Activated CD8-positive, alpha-beta memory T cell treated with anti-CD3 and anti-CD28 coated beads for 1 hour (primary cell): ENCODE measurements at regions not wholly inside any gene's neighbourhood (a gene's known extent, or its start where the extent isn't known, plus 50 kb on each side); places are given as distances from the start of the nearest gene placed in this dataset.

Source experiments
- DNase-seq, 2 donors: peaks; one replicate each; pipeline ENCODE4 v3.0.0-alpha.2; 2020; ENCODE audit warnings: low read depth in 1 of 2; ENCODE audit errors: extremely low read depth in 1 of 2

DNA sequence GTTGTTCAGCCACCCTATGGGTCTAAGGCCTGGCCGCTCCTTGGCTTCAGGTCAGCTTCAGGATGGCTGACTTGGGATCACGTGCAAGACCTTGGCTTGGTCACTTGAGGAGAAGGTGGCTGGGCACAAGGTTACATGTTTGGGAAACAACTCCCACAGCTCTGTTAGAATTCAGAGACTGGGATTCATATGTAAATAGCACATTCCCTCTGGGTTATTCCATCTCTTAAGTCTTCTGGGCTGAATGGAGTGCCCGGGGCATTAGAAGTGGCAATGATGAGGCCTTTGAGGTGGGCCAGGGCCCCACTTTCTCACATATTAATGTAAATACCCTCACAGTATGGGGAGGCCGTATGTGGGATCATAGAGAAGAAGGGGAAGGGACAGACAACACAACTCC is 150.9 kb downstream of the EFNB2 start:
- no peak for DNase-seq

DNA sequence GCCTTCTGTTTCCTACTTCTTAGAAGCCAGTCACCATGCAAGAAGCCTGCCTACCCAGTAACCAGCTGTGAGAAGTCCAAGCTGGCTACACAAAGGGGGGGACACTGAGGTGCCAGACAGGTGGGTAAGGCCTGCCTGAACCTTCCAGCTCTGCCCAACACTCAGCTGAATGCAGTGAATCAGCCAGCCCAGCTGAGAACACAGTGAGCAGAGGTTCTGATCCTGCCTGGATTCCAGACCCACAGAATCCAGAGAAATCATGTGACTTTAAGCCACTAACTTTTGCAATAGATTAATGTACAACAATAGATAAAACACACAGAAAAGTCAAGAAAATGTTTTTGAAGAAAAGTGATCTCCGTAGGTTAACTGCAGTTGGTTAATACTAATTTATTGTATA is 151.7 kb downstream of the EFNB2 start:
- DNase-seq, result no peak

DNA sequence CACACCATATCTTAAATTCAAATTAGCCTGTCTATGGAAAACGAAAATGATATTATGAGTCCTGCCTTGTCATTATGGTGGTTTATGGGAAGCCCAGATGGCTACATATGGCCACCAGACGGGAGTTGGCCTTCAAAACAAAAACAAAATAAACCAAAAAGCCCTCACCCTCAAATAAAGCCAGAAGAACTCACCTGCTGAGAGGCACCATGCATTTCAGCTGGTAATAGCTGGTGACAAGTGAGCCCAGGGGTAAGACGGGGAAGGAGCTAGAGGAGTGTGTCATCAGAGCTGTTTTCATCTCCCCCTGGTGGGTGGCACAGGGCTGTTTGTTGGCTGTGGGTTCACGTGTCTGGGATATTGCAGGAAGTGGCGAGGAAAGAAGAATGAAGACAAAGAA is 152.9 kb downstream of the EFNB2 start:
- no peak for DNase-seq

DNA sequence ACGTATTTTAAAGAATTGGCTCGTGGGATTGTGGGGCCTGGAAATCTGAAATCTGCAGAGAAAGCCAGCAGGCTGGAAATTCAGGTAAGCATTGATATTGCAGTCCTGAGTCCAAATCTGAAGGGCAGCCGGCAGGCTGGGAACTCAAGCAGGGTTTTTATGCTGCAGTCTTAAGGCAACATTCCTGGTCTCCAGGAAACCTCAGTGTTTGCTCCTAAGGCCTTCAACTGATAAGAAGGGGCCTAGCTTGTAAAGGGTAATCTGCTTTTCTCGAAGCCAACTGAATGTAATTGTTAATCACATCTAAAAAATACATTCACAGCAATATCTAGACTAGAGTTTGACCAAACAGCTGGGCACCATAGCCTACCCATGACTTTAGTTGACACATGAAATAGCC is 154.4 kb downstream of the EFNB2 start:
- DNase-seq, result no peak

DNA sequence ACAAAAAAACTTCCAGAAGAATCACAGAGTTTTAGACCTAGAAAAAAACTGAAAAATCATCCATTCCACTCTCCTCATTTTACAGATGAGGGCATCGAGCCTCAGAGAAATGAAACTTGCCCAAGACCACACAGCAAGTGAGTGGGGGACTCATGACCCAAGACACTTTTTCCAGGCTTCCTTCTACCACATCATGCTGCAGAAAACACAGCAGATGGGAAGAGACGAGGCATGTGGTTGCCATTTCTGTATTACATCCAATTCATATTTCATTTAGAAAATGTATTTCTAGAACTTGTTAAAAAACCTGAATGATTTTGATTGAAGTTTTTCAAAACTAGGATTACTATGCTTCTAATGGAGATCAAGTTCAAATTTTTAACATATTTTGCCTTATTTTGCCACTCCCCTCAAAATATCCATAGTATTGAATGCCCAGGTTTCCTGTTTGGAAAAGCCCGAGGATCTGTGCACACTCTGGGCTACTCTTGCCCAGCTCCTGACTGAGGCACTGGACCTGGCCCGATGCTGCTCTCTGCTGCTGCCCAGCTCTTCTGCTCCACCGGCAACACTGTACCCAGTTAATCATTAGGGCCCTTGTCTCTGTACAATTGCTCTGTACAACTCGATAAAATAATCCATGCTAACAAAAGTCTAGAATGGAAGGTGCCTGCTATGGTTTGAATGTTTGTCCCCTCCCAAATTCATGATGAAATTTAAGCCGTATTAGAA is 157.4 kb downstream of the EFNB2 start:
- DNase-seq, result no peak

DNA sequence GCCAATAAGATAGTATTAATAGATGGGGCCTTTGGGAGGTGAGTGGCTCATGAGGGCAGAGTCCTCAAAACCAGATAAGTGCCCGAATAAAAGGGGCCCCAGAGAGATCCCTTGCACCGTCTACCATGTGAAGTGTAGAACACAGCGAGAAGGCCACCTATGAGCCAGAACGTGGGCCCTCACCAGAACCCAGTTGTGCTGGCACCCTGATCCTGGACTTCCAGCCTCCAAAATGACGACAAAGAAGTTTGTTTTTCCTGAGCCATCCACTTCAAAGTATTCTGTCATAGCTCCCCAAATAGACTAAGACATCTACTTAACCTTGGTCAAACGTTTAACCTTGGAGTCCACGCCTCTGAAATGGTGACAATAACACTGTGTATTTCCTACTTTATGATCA is 158.1 kb downstream of the EFNB2 start:
- DNase-seq, result no peak

DNA sequence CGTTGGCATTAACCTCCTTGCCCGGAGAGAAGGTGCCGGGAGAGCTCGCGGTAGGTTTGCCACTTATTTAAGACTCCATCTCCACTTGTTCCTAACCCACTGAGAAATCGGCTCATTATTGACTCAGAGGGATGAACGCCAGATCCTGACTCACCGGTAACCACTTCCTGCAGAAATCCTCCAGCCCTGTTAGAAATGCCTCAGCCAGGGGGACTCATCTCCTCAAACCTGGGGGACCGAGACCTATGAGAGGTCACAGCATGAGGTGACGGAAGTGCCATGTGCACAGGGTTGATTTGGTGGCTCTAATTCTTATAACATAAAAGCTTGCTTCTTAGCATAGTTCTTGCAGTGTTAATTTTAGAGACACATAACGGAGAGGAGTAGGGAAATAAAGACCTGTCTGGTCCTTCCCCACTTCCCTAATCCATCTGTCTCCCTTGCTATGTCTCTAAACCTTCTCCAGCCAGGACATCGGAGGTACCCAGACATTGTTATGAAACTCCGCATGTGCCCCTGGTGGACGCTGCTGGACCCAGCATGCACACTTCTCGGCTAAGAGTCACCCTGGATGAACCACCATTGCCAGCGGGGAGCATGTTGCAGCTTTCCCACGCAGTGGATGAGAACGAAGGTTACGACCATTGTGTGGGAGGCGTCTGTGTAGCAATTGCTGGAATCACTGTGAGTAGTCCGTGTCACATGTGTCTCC is 158.9 kb downstream of the EFNB2 start:
- no peak for DNase-seq

DNA sequence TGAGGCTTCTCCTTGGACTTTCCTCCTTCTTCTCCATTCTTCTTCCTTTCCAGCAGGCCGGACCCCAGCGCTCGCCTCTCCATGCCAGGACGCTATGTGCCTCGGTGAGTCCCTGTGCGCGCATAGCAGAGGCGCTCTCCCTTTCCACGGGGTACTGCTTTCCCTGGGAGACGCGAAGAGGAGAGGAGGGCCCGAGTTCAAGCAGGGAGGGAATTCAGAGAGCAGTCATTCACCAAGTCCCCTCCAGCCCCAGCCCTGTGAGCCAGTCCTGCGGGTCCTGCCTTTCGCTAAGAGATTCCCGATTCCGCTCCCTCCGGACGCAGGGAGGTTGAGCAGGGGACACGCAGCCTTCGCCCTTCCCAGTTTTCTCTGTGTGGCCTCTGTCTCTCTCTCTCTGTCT is 160.4 kb downstream of the EFNB2 start:
- DNase-seq, result no peak

DNA sequence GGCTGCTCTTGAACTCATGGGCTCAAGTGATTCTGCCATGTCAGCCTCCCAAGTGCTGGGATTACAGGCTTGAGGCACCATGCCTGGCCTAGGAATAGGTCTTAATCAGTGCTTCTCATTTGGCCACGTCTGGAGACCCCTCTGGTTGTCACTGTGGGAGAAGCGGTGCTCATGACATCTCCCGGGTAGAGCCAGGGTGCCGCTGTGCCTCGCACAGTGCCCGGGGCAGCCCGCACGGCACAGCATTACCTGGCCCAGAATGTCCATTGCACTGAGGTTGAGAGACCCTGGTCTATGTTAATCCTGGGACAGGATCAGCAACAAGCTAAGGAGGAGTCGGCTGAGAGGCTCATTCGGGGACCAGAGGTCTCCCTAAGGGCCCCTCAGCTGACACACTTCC is 160.8 kb downstream of the EFNB2 start:
- no peak for DNase-seq

DNA sequence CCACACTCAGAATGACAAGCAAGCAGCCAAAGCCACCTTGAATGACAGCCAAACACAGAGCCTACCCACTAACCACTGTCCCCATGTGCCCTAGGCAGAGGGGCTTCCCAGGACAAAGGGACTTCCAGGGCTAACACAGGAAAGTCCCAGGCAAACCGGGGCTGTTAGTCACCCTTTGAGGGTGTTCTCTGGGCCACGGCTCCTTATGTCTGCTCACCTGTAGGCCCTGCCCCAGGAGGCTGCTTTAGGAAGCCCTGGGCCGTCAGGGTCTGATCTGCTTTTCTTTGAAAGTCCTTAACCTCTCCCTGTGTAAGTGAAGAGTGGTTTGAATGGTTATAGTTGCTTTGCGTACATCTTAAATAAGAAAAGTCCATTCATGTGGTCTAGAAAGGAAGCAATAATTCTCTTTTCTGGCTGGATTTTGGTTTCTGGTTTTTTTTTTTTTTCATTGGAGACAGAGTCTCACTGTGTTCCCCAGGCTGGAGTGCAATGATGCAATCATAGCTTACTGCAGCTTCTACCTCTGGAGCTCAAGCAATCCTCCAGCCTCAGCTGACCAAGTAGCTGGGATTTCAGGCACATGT is 161.4 kb downstream of the EFNB2 start:
- no peak for DNase-seq

DNA sequence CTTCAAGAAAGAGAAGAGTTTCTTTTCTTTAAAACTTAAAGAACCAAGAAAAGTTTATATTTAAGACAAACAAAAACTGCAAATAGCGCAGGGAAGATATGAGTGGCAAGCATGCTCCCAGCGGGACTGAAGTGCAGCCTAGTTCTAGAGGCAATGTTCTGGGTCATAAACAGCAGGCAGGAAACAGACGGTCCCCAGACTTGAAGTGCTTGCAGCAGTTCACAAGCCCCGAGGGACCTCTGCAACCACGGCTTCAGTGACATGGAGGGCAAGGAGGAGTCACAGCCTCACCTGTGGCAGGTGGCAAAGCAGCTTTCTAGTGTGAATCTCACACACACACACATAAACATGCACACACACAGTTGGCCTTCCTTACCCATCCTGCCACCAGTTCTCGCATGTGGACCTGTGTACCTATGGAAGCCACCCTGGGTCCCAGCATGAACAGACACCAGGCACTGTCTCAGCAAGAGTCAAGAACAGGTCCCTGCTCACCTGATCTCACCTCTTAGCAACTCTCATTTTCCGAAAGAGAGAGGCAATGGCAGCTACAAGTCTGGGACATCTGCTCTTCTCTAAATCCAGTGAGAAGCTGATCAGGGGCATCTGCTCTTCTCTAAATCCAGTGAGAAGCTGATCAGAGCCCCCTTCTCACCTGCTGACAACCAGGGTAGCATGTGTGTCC is 162.0 kb downstream of the EFNB2 start:
- no peak for DNase-seq

DNA sequence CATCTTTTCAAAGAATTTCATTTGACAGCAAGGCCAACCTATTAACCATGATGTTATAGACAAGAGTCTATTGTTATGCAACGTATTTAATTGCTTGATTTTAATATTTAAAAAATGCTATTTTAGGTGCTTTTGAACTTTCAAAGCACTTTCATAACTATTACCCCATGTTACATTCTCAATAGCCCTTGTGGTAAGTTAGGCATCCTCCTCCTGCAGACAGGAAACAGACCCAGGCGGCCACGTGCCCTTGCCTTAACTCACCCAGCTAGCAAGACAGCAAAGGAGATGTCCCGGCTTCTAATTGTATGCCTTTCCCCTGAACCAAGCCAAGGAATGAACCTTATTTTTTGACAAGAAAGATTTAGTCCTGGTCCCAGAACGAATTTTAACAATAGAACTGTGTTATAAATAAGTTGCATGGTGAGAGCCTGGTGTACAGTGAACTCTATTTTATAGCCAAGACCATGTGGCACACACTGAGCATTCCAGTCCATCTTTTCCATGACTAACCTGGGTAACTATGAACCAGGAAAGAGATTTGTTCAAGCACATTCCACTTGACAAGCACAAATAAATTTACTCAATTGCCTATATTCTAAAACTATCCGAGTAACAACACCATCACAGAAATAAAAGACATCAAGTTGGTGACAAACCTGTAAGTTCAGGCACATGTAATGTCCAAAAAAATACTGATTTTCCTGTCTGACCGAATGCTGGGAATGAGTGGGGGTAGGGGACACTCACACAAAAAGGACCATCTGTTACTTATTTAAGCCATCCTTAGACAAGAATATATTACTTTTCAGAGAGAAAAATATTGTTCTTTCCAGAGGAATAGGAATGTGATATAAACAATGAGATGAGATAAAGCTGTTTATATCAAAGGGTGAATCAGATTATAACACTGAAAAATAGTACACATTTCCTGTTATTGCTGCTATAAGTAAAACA is 163.0 kb downstream of the EFNB2 start:
- DNase-seq, result no peak

DNA sequence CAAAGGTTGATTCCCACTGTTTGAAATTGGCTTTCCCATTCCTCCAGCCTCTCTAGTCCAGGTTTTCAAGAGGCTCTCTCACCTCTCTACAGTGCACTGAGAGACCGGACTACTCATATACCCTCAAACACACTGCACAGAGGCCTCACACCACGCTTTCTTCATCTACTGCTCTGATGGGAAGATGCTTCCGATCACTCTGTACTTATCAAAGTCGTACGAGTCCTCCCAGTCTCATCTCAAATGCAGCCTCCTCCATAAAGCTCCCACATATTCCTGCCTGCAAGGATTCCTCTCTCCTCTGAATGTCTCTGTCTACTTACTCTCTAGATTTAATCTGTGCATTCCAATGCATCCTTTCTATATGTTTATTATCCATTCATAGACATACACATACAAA is 164.4 kb downstream of the EFNB2 start:
- no peak for DNase-seq

DNA sequence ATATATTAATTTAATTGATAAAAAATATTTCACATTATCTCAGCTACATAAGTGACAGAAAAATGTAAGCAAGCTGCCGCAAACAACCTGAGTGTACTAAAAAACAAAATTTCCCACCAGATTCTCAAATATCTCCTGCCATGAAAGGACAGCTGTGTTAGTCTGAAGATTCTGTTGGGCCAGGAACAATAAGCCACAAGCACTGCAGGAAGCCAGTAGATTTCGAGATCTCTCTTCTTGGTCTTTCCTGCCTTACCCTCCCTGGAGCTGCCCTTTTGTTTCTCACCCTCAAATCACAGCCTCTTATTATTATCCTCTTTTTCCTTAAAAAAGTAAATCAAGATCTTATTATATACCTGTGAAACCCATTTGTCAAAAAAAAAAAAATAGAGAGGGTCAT is 165.6 kb downstream of the EFNB2 start:
- no peak for DNase-seq

DNA sequence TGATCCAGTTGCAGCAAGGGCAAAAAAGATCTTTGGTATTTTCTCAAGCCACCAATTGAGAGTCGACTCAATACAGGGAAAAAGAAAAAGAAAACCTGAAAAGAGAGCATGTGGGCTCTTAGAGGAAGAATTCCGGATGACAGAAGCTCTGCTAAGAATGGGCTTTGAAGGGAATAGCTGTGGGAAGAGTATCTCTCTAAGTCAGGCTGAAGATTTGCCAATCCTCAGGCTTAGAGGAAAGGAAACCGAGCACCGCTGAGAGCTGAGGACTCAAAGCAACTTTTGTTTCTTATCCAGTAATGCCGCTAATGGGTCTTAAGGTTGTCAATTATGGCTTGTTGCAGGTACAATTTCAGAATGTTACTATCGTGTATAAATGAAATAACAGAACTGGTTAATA is 166.4 kb downstream of the EFNB2 start:
- DNase-seq, result no peak

DNA sequence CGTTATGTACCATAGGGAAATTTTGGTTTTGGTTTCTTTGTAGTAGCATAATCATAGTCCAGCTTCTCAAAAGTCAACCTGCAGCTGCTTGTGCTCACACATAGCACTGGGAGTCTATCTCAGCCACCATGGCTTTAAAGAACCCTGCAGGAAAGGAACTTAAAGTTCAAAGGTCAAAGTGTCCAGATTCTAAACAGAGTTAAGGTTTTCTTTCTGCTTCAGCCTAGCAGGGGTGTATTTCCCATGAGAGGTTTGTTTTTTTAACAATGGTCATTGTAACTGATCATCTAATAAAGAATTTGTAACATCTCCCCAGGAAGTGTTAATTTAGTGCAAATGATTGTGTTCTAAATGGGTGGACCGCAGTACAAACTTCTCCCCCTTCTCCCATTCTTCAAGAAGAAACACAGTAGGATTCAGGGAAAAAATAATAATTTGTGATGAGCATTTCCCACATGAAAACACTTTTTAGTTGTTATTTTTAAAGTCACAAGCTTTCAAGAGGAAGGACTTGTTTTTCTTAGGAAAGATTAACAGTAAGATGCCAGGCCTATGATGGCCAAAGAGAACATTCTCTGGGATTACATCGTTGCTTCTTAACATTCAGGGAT is 168.0 kb downstream of the EFNB2 start:
- no peak for DNase-seq

DNA sequence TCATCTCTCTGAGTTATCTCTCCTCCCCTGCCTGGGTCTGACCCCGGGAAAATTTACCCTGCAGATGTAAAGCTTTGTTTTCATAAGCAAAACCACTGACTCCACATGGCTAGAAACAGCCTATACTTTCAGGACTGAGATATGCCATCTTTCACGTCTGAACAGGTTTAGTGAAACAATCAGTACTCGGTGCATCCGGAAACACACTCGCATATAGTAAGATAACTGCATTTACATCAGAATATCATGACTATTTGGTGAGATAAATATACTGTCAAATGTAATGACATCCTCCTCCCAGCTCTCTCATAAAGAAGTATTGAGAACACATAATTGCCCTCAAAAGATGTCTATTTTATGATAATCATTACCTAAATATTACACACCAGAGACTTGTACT is 172.8 kb downstream of the EFNB2 start:
- no peak for DNase-seq

DNA sequence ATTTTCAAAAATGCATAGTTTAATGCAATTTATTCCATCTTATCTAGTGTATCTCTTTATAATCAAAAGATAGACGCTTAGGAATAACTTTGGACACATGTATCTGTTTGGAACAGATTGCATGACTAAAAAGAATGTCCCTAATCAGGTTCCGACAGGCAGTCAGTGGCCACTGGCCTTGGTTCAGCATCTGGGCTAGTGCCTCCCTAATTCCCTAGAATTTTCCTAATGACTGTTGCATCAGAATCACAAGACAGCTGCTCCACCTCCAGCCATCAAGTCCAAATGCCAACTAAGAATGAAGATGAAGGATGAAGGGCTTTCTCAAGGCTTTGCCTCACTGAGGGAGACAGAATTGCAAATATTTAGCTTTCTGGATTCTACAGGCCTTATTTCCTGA is 173.8 kb downstream of the EFNB2 start:
- DNase-seq, result no peak

DNA sequence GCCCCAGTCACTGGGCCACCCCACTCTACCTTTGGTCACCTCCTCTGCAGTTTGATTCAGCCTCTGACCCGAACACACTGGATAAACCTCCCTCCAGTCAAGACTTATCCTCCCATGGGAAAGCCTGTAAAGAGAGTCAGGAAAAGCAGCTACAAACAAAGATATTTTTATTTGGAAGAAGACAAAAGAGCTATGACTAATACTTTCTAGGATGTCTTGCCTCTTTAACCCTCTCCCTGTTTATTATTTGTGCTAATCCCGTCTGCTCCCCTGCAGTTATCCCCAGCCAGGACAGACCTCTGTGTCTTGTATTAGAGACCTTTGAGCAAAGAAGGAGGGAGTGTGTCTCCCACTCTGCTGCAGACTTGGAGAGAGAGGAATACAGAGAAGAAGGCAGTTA is 178.3 kb downstream of the EFNB2 start:
- no peak for DNase-seq

DNA sequence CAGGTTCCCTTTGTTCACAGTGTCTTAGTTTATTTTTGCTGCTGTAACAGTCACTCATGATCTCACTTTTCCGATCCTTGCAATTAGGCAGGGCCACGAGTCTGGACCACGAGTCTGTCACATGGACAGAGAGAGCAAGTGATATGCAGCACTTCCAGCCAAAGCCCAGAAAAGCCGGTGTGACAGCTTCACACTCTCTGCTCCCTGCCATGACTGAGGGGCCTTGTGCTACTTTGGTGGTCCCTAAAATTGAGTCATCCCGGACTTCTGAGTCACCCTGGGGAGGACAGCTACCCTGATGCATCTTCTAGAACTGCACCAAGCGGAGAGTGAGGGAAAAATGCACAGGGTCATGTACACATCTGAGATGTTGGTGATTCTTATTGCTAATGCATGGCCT is 179.6 kb downstream of the EFNB2 start:
- DNase-seq, result no peak
